Neural progenitor cell (in vitro differentiated cells): ENCODE measurements at regions not wholly inside any gene's neighbourhood (a gene's known extent, or its start where the extent isn't known, plus 50 kb on each side); places are given as distances from the start of the nearest gene placed in this dataset.
A peak's percentile ranks its signal among the peaks of the same experiment; 100 is the strongest.

Experiments used
- DNase-seq: peaks from one replicate; pipeline ENCODE4 v3.0.0-alpha.2; 2016; ENCODE audit warnings: low spot score
- H2AFZ ChIP-seq: fragments of 200-600 bp; sonication (generic); replicated peaks from 2 replicates; pipeline ENCODE4 v1.6.1; 2016; ENCODE audit warnings: antibody characterized with exemption
- H3F3A ChIP-seq: fragments of 200-600 bp; sonication (generic); 2 replicates; pipeline ENCODE4 v1.6.1; 2016; ENCODE audit warnings: antibody characterized with exemption, low read depth
- H3K27ac ChIP-seq: fragments of 200-600 bp; sonication (generic); 2 replicates; pipeline ENCODE4 v1.5.1; 2016; ENCODE audit warnings: mild to moderate bottlenecking
- H3K27me3 ChIP-seq: fragments of 200-600 bp; sonication (generic); 2 replicates; pipeline ENCODE4 v1.6.1; 2016; ENCODE audit warnings: mild to moderate bottlenecking, moderate library complexity
- H3K36me3 ChIP-seq: fragments of 200-600 bp; sonication (generic); 2 replicates; pipeline ENCODE4 v1.5.1; 2016
- H3K4me1 ChIP-seq: fragments of 200-600 bp; sonication (generic); 2 replicates; pipeline ENCODE4 v1.6.1; 2016; ENCODE audit warnings: mixed run types
- H3K4me2 ChIP-seq: fragments of 200-600 bp; sonication (generic); 2 replicates; pipeline ENCODE4 v1.6.1; 2016
- H3K4me3 ChIP-seq: fragments of 200-600 bp; sonication (generic); 2 replicates; pipeline ENCODE4 v1.5.1; 2016
- H3K79me2 ChIP-seq: fragments of 200-600 bp; sonication (generic); 2 replicates; pipeline ENCODE4 v1.6.1; 2016; ENCODE audit warnings: low read depth
- H3K9ac ChIP-seq: fragments of 200-600 bp; sonication (generic); 2 replicates; pipeline ENCODE4 v1.6.1; 2016
- H3K9me3 ChIP-seq: fragments of 200-600 bp; sonication (generic); 2 replicates; pipeline ENCODE4 v1.5.1; 2016; ENCODE audit warnings: low read depth
- H4K20me1 ChIP-seq: fragments of 200-600 bp; sonication (generic); 2 replicates; pipeline ENCODE4 v1.6.1; 2016; ENCODE audit warnings: low read depth
- H3K27ac Mint-ChIP-seq: 3 replicates; pipeline ENCODE4 v1.8.0; 2021; ENCODE audit warnings: mixed read lengths
- H3K27me3 Mint-ChIP-seq: 2 replicates; pipeline ENCODE4 v1.8.0; 2022; ENCODE audit warnings: low read depth, mild to moderate bottlenecking, inconsistent platforms, moderate library complexity, mixed read lengths; ENCODE audit not compliant: insufficient read depth
- H3K36me3 Mint-ChIP-seq: 3 replicates; pipeline ENCODE4 v1.8.0; 2021; ENCODE audit warnings: mixed read lengths
- H3K4me1 Mint-ChIP-seq: 3 replicates; pipeline ENCODE4 v1.8.0; 2021; ENCODE audit warnings: mixed read lengths
- H3K4me3 Mint-ChIP-seq: 3 replicates; pipeline ENCODE4 v1.8.0; 2021; ENCODE audit warnings: mild to moderate bottlenecking, moderate library complexity, mixed read lengths
- H3K9me3 Mint-ChIP-seq: 3 replicates; pipeline ENCODE4 v1.8.0; 2020; ENCODE audit warnings: mixed read lengths
- EZH2 ChIP-seq: fragments of 200-600 bp; sonication (generic); IDR thresholded peaks from 2 replicates; pipeline ENCODE4 v1.6.1; 2017; ENCODE audit warnings: antibody characterized with exemption, mild to moderate bottlenecking, moderate library complexity
- EZH2phosphoT487 ChIP-seq: fragments of 200-600 bp; sonication (generic); IDR thresholded peaks from 2 replicates; pipeline ENCODE4 v1.6.1; 2017; ENCODE audit warnings: antibody characterized with exemption
- TF ChIP-seq, protein P1 (sequence below): fragments of 200-600 bp; sonication (generic); IDR thresholded peaks from 2 replicates; pipeline ENCODE4 v1.5.1; 2017; ENCODE audit warnings: antibody characterized with exemption, mild to moderate bottlenecking

DNA sequence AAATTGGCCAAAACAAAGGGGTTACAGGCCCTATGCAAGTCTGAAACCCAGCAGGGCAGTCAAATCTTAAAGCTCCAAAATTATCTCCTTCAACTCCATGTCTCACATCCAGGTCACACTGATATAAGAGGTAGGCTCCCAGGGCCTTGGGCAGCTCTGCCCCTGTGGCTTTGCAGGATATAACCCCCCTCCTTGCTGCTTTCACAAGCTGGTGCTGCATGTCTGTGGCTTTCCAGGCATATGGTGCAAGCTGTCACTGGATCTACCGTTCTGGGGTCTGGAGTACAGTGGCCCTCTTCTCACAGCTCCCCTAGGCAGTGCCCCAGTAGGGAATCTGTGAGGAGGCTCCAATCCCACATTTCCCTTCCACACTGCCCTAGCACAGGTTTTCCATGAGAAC is 519.6 kb downstream of the ETS1 start:
- Mint-ChIP-seq H3K9me3 (peaks cover 12% of the 10 kb centered on the region), H3K4me1 (peaks cover 6% of the 10 kb centered on the region), H3K4me3 (no peak overlapping the region), H3K27me3 (no peaks in the 10 kb centered on the region), H3K27ac (no peak overlapping the region), H3K36me3 (peaks cover 1% of the 10 kb centered on the region)
- H3K36me3 ChIP-seq, result no peaks in the 10 kb centered on the region
- no peaks in the 10 kb centered on the region for H4K20me1 ChIP-seq
- H3K4me1 ChIP-seq, result peaks cover 28% of the 10 kb centered on the region
- TF ChIP-seq EZH2 (no peak), EZH2phosphoT487 (no peak)
- TF ChIP-seq, protein P1, sequence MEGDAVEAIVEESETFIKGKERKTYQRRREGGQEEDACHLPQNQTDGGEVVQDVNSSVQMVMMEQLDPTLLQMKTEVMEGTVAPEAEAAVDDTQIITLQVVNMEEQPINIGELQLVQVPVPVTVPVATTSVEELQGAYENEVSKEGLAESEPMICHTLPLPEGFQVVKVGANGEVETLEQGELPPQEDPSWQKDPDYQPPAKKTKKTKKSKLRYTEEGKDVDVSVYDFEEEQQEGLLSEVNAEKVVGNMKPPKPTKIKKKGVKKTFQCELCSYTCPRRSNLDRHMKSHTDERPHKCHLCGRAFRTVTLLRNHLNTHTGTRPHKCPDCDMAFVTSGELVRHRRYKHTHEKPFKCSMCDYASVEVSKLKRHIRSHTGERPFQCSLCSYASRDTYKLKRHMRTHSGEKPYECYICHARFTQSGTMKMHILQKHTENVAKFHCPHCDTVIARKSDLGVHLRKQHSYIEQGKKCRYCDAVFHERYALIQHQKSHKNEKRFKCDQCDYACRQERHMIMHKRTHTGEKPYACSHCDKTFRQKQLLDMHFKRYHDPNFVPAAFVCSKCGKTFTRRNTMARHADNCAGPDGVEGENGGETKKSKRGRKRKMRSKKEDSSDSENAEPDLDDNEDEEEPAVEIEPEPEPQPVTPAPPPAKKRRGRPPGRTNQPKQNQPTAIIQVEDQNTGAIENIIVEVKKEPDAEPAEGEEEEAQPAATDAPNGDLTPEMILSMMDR, result no peak
- H3K9ac ChIP-seq, result no peak overlapping the region
- H2AFZ ChIP-seq, result no peak overlapping the region
- DNase-seq, result no peak
- peaks cover 21% of the 10 kb centered on the region for H3F3A ChIP-seq
- H3K9me3 ChIP-seq, result no peaks in the 10 kb centered on the region
- H3K79me2 ChIP-seq, result no peaks in the 10 kb centered on the region
- H3K27ac ChIP-seq, result no peak overlapping the region
- H3K4me2 ChIP-seq, result no peak overlapping the region
- H3K27me3 ChIP-seq, result no peaks in the 10 kb centered on the region
- no peak overlapping the region for H3K4me3 ChIP-seq

GRCh38 chr11:128066399-128066798 is 521.0 kb downstream of the ETS1 start:
- H3K36me3 ChIP-seq, result no peaks in the 10 kb centered on the region
- TF ChIP-seq EZH2phosphoT487, result no peak
- TF ChIP-seq, protein P1, result no peak
- no peak for TF ChIP-seq EZH2
- H3K27me3 Mint-ChIP-seq, result peaks cover 4% of the 10 kb centered on the region
- H3K36me3 Mint-ChIP-seq, result peaks cover 1% of the 10 kb centered on the region
- no peak overlapping the region for H3K27ac Mint-ChIP-seq
- H3K9ac ChIP-seq, result no peak overlapping the region
- H3K4me3 ChIP-seq, result no peak overlapping the region
- H3K4me3 Mint-ChIP-seq, result no peak overlapping the region
- H3K4me2 ChIP-seq, result no peak overlapping the region
- no peak for DNase-seq
- H3K9me3 ChIP-seq, result no peaks in the 10 kb centered on the region
- no peaks in the 10 kb centered on the region for H4K20me1 ChIP-seq
- H3F3A ChIP-seq, result peaks cover 18% of the 10 kb centered on the region
- H3K9me3 Mint-ChIP-seq, result peaks cover 12% of the 10 kb centered on the region
- no peaks in the 10 kb centered on the region for H3K79me2 ChIP-seq
- no peaks in the 10 kb centered on the region for H3K27me3 ChIP-seq
- H3K4me1 Mint-ChIP-seq, result peaks cover 6% of the 10 kb centered on the region
- no peak overlapping the region for H3K27ac ChIP-seq
- peaks cover 20% of the 10 kb centered on the region for H3K4me1 ChIP-seq
- H2AFZ ChIP-seq, result no peak overlapping the region

DNA sequence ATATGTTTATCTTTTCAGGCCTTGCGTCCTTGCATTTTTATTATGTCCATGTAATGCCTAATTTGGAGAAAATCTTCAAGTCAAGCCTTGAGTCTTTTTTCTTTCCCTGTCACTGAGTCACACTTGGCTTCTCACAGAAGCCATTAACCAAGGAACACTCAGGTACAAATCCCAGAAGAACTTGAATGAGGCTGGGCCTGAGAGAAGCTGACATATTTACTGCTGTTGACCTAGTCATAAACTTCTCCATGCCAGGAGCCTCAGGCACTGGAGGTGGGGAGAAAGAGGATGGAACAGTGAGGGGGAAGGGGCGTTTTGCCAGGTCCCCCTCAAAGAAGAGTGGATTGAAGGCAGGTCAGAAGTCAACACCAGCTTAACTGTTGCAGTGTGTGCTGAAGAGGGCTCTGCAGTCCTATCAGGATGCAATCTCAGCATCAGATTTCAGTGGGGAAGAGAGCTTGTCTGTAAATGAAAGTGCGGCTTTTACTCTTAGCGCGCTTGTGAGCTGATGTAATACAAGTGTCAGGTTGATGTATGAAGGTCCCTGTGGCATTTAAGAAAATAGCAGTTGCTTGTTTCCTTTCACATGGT is 526.0 kb downstream of the ETS1 start:
- Histone ChIP-seq H3K4me1 (peaks cover 4% of the 10 kb centered on the region), H3K36me3 (no peaks in the 10 kb centered on the region), H3K79me2 (no peaks in the 10 kb centered on the region), H3K27me3 (no peaks in the 10 kb centered on the region), H3K4me2 (no peak overlapping the region), H4K20me1 (no peaks in the 10 kb centered on the region), H2AFZ (peak overlapping the region; percentile 75), H3K9ac (no peak overlapping the region), H3K9me3 (no peaks in the 10 kb centered on the region), H3K27ac (no peak overlapping the region), H3K4me3 (no peak overlapping the region), H3F3A (no peaks in the 10 kb centered on the region)
- Mint-ChIP-seq H3K36me3 (peaks cover 1% of the 10 kb centered on the region), H3K27ac (no peak overlapping the region), H3K4me3 (no peak overlapping the region), H3K4me1 (no peaks in the 10 kb centered on the region), H3K27me3 (peaks cover 6% of the 10 kb centered on the region), H3K9me3 (peaks cover 9% of the 10 kb centered on the region)
- TF ChIP-seq EZH2phosphoT487, result no peak
- TF ChIP-seq EZH2, result no peak
- TF ChIP-seq, protein P1, result no peak
- no peak for DNase-seq
